Uterus (tissue), 2 donors: ENCODE measurements at regions not wholly inside any gene's neighbourhood (a gene's known extent, or its start where the extent isn't known, plus 50 kb on each side); places are given as distances from the start of the nearest gene placed in this dataset.

Experiments used
- POLR2A ChIP-seq, 2 donors: fragments of 450-650 bp; IDR thresholded peaks; one replicate each; pipeline ENCODE4 v1.6.1; 2016; ENCODE audit warnings: antibody characterized with exemption in 2 of 2, mild to moderate bottlenecking in 1 of 2, moderate library complexity in 1 of 2
- TF ChIP-seq, protein P1 (sequence below), 4 experiments: fragments of 200-600 bp in 2 of 4; fragments of 450-650 bp in 2 of 4; sonication (generic) in 2 of 4; IDR thresholded peaks; one replicate each; pipeline ENCODE4 v1.5.1; 2016 to 2019; ENCODE audit warnings: antibody characterized with exemption in 4 of 4, mild to moderate bottlenecking in 2 of 4, moderate library complexity in 1 of 4

- no peak for TF ChIP-seq POLR2A (IDR thresholded peaks at IDR 0.05)
- TF ChIP-seq, protein P1, sequence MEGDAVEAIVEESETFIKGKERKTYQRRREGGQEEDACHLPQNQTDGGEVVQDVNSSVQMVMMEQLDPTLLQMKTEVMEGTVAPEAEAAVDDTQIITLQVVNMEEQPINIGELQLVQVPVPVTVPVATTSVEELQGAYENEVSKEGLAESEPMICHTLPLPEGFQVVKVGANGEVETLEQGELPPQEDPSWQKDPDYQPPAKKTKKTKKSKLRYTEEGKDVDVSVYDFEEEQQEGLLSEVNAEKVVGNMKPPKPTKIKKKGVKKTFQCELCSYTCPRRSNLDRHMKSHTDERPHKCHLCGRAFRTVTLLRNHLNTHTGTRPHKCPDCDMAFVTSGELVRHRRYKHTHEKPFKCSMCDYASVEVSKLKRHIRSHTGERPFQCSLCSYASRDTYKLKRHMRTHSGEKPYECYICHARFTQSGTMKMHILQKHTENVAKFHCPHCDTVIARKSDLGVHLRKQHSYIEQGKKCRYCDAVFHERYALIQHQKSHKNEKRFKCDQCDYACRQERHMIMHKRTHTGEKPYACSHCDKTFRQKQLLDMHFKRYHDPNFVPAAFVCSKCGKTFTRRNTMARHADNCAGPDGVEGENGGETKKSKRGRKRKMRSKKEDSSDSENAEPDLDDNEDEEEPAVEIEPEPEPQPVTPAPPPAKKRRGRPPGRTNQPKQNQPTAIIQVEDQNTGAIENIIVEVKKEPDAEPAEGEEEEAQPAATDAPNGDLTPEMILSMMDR (IDR thresholded peaks at IDR 0.05), result no peak
These were observed 354.4 kb upstream of the CLNK start for GRCh38 chr4:11038926-11039325.
